Liver (tissue), 8 donors: ENCODE measurements at regions not wholly inside any gene's neighbourhood (a gene's known extent, or its start where the extent isn't known, plus 50 kb on each side); places are given as distances from the start of the nearest gene placed in this dataset.

Experiments used
- DNase-seq: peaks from one replicate; pipeline ENCODE4 v3.0.0-alpha.2; 2017; ENCODE audit warnings: low spot score
- H3K27ac ChIP-seq, 2 donors: one replicate each; pipeline ENCODE4 v1.7.0; 2013; ENCODE audit warnings: inconsistent platforms in 2 of 2, low read length in 2 of 2, control low read depth in 1 of 2, low read depth in 1 of 2, mild to moderate bottlenecking in 1 of 2
- H3K27me3 ChIP-seq, 4 donors: one replicate each; pipeline versions ENCODE4 v1.6.1 to v1.7.0; 2013; ENCODE audit warnings: low read length in 3 of 4, inconsistent platforms in 1 of 4, mild to moderate bottlenecking in 1 of 4, moderate library complexity in 1 of 4; ENCODE audit not compliant: control insufficient read depth in 4 of 4, insufficient read depth in 4 of 4
- H3K36me3 ChIP-seq, 4 donors: one replicate each; pipeline versions ENCODE4 v1.6.1 to v1.7.0; 2013; ENCODE audit warnings: low read length in 3 of 4, mild to moderate bottlenecking in 3 of 4, low read depth in 1 of 4, moderate library complexity in 1 of 4; ENCODE audit not compliant: control insufficient read depth in 4 of 4, insufficient read depth in 3 of 4
- H3K4me1 ChIP-seq, 4 donors: one replicate each; pipeline versions ENCODE4 v1.6.1 to v1.7.0; 2013; ENCODE audit warnings: low read length in 3 of 4, mild to moderate bottlenecking in 3 of 4, moderate library complexity in 1 of 4; ENCODE audit not compliant: control insufficient read depth in 4 of 4, insufficient read depth in 4 of 4
- H3K4me3 ChIP-seq, 3 donors: one replicate each; pipeline versions ENCODE4 v1.6.1 to v1.7.0; 2013; ENCODE audit warnings: low read length in 3 of 3, control low read depth in 1 of 3, low read depth in 1 of 3, mild to moderate bottlenecking in 1 of 3
- H3K9ac ChIP-seq, 2 donors: one replicate each; pipeline ENCODE4 v1.7.0; 2013; ENCODE audit warnings: low read length in 2 of 2, mild to moderate bottlenecking in 2 of 2, moderate library complexity in 2 of 2, control low read depth in 1 of 2, low read depth in 1 of 2
- H3K9me3 ChIP-seq, 4 donors: one replicate each; pipeline versions ENCODE4 v1.6.1 to v1.7.0; 2013; ENCODE audit warnings: low read length in 3 of 4; ENCODE audit not compliant: control insufficient read depth in 4 of 4
- EGR1 ChIP-seq, 2 donors: IDR thresholded peaks; 2 replicates each; pipeline ENCODE4 v1.6.1; 2016 to 2018; ENCODE audit warnings: antibody characterized with exemption in 2 of 2, low read depth in 2 of 2
- FOXA1 ChIP-seq: IDR thresholded peaks from 2 replicates; pipeline ENCODE4 v1.6.1; 2016; ENCODE audit warnings: antibody characterized with exemption
- FOXA2 ChIP-seq: IDR thresholded peaks from 2 replicates; pipeline ENCODE4 v1.6.1; 2016; ENCODE audit warnings: antibody characterized with exemption
- HNF4A ChIP-seq, 2 donors: conservative IDR thresholded peaks; 2 replicates each; pipeline ENCODE4 v1.6.1; 2016; ENCODE audit warnings: antibody characterized with exemption in 2 of 2, mild to moderate bottlenecking in 2 of 2
- HNF4G ChIP-seq: IDR thresholded peaks from 2 replicates; pipeline ENCODE4 v1.6.1; 2016; ENCODE audit warnings: antibody characterized with exemption
- JUND ChIP-seq, 2 donors: IDR thresholded peaks; 2 replicates each; pipeline ENCODE4 v1.6.1; 2016; ENCODE audit warnings: antibody characterized with exemption in 2 of 2
- NR2F2 ChIP-seq: IDR thresholded peaks from 2 replicates; pipeline ENCODE4 v1.6.1; 2016; ENCODE audit warnings: antibody characterized with exemption
- TAF1 ChIP-seq: conservative IDR thresholded peaks from 2 replicates; pipeline ENCODE4 v1.6.1; 2016; ENCODE audit warnings: antibody characterized with exemption, mild to moderate bottlenecking
- YY1 ChIP-seq: IDR thresholded peaks from 2 replicates; pipeline ENCODE4 v1.6.1; 2016; ENCODE audit warnings: antibody characterized with exemption, mild to moderate bottlenecking
- WGBS: extraction: QIAGEN DNeasy Blood & Tissue Kit; methylation state at CpG from one replicate; pipeline ENCODE4 v1.1.7; 2013; 5-methylcytosine and 5-hydroxymethylcytosine counted together
- TF ChIP-seq, protein P1 (sequence below): IDR thresholded peaks from 2 replicates; pipeline ENCODE4 v1.6.1; 2016; ENCODE audit warnings: antibody characterized with exemption, mild to moderate bottlenecking
- TF ChIP-seq, protein P2 (sequence below): IDR thresholded peaks from 2 replicates; pipeline ENCODE4 v1.6.1; 2016; ENCODE audit warnings: antibody characterized with exemption
- TF ChIP-seq, protein P3 (sequence below): IDR thresholded peaks from 2 replicates; pipeline ENCODE4 v1.6.1; 2016; ENCODE audit warnings: antibody characterized with exemption
- TF ChIP-seq, protein P4 (sequence below): fragments of 150-350 bp; IDR thresholded peaks from 2 replicates; pipeline ENCODE4 v1.5.1; 2017; ENCODE audit warnings: improper control_type of control experiment, low read depth, low read length; ENCODE audit not compliant: missing input control
- TF ChIP-seq, protein P5 (sequence below): IDR thresholded peaks from 2 replicates; pipeline ENCODE4 v1.6.1; 2016; ENCODE audit warnings: antibody characterized with exemption
- donor health status: healthy.
- donor health status: healthy.
- donor health status: healthy.
- donor health status: healthy.
- donor health status: healthy.

DNA sequence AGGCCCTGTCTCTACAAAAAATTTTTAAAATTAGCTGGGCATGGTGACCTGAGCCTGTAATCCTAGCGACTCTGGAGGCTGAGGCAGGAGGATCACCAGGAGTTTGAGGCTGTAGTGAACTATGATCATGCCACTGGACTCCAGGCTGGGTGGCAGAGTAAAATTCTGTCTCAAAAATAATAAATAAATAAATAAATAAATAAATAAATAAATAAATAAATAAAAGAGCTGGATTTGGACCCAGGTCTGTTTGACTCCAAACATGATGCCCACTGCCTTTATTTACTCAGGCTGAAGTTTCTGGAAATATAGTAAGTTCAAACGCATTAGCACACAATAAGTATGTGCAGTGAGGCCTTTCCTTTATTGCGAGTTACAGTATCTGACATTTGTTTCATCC, 75.0 kb downstream of the THNSL2 start:
- TF ChIP-seq HNF4A (conservative IDR thresholded peaks at IDR 0.05) = no peak
- TF ChIP-seq EGR1 (IDR thresholded peaks at IDR 0.05; ENCODE audit: low read depth in 2 of 2) = no peak
- TF ChIP-seq, protein P1, sequence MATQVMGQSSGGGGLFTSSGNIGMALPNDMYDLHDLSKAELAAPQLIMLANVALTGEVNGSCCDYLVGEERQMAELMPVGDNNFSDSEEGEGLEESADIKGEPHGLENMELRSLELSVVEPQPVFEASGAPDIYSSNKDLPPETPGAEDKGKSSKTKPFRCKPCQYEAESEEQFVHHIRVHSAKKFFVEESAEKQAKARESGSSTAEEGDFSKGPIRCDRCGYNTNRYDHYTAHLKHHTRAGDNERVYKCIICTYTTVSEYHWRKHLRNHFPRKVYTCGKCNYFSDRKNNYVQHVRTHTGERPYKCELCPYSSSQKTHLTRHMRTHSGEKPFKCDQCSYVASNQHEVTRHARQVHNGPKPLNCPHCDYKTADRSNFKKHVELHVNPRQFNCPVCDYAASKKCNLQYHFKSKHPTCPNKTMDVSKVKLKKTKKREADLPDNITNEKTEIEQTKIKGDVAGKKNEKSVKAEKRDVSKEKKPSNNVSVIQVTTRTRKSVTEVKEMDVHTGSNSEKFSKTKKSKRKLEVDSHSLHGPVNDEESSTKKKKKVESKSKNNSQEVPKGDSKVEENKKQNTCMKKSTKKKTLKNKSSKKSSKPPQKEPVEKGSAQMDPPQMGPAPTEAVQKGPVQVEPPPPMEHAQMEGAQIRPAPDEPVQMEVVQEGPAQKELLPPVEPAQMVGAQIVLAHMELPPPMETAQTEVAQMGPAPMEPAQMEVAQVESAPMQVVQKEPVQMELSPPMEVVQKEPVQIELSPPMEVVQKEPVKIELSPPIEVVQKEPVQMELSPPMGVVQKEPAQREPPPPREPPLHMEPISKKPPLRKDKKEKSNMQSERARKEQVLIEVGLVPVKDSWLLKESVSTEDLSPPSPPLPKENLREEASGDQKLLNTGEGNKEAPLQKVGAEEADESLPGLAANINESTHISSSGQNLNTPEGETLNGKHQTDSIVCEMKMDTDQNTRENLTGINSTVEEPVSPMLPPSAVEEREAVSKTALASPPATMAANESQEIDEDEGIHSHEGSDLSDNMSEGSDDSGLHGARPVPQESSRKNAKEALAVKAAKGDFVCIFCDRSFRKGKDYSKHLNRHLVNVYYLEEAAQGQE = no peak
- TF ChIP-seq FOXA1 = no peak
- TF ChIP-seq, protein P2, sequence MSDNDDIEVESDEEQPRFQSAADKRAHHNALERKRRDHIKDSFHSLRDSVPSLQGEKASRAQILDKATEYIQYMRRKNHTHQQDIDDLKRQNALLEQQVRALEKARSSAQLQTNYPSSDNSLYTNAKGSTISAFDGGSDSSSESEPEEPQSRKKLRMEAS = no peak
- TF ChIP-seq TAF1 = no peak
- TF ChIP-seq, protein P3, sequence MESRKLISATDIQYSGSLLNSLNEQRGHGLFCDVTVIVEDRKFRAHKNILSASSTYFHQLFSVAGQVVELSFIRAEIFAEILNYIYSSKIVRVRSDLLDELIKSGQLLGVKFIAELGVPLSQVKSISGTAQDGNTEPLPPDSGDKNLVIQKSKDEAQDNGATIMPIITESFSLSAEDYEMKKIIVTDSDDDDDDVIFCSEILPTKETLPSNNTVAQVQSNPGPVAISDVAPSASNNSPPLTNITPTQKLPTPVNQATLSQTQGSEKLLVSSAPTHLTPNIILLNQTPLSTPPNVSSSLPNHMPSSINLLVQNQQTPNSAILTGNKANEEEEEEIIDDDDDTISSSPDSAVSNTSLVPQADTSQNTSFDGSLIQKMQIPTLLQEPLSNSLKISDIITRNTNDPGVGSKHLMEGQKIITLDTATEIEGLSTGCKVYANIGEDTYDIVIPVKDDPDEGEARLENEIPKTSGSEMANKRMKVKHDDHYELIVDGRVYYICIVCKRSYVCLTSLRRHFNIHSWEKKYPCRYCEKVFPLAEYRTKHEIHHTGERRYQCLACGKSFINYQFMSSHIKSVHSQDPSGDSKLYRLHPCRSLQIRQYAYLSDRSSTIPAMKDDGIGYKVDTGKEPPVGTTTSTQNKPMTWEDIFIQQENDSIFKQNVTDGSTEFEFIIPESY = no peak
- H3K4me1 ChIP-seq = no peaks in the 10 kb centered on the region
- H3K27me3 ChIP-seq = no peaks in the 10 kb centered on the region
- H3K27ac ChIP-seq = no peak overlapping the region
- H3K9ac ChIP-seq = no peak overlapping the region
- DNase-seq = peak; percentile 13
- H3K9me3 ChIP-seq = no peaks in the 10 kb centered on the region
- 93% methylated on average over 3 of the region's 3 CpGs for WGBS
- H3K4me3 ChIP-seq = no peak overlapping the region
- no peaks in the 10 kb centered on the region for H3K36me3 ChIP-seq

DNA sequence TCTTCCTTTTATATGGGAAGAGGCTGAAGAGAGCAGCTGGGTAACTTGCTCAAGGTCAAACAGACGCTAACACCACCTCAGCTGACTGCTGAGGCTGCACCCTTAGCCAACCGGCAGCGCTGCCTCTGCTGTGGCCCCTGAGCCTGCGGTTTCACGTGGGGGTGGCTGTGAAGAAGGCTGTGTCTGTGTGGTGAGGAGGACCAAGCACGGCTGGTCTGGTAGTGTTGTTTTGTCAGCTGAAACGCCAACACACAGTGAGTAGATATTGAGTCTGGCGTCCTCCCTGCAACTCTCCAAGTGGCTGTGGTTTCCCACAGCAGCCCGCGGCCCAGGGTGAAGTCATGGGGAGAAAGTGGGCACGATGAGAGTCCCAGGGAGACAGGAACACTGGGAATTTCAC, 69.6 kb downstream of the THNSL2 start:
- peak; percentile 13 for DNase-seq
- Histone ChIP-seq H3K4me1 (peaks cover 0 to 1% (median 0%) of the 10 kb centered on the region in 4 donors), H3K9me3 (no peaks in the 10 kb centered on the region), H3K27me3 (no peaks in the 10 kb centered on the region), H3K36me3 (no peaks in the 10 kb centered on the region), H3K4me3 (no peak overlapping the region), H3K27ac (no peak overlapping the region), H3K9ac (no peak overlapping the region)
- 84% methylated on average over 11 of the region's 11 CpGs for WGBS
- TF ChIP-seq, protein P4, sequence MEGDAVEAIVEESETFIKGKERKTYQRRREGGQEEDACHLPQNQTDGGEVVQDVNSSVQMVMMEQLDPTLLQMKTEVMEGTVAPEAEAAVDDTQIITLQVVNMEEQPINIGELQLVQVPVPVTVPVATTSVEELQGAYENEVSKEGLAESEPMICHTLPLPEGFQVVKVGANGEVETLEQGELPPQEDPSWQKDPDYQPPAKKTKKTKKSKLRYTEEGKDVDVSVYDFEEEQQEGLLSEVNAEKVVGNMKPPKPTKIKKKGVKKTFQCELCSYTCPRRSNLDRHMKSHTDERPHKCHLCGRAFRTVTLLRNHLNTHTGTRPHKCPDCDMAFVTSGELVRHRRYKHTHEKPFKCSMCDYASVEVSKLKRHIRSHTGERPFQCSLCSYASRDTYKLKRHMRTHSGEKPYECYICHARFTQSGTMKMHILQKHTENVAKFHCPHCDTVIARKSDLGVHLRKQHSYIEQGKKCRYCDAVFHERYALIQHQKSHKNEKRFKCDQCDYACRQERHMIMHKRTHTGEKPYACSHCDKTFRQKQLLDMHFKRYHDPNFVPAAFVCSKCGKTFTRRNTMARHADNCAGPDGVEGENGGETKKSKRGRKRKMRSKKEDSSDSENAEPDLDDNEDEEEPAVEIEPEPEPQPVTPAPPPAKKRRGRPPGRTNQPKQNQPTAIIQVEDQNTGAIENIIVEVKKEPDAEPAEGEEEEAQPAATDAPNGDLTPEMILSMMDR = no peak
- TF ChIP-seq YY1 (no peak), NR2F2 (no peak), FOXA2 (no peak), HNF4G (no peak), JUND (IDR thresholded peaks at IDR 0.05) (no peak), EGR1 (IDR thresholded peaks at IDR 0.05; ENCODE audit: low read depth in 2 of 2) (no peak)
- TF ChIP-seq, protein P5, sequence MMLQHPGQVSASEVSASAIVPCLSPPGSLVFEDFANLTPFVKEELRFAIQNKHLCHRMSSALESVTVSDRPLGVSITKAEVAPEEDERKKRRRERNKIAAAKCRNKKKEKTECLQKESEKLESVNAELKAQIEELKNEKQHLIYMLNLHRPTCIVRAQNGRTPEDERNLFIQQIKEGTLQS = no peak
- TF ChIP-seq, protein P3 = no peak
- TF ChIP-seq, protein P2 = no peak
- TF ChIP-seq, protein P1 = no peak
